GM18507 (cell line): ENCODE measurements at regions not wholly inside any gene's neighbourhood (a gene's known extent, or its start where the extent isn't known, plus 50 kb on each side); places are given as distances from the start of the nearest gene placed in this dataset.
A peak's percentile ranks its signal among the peaks of the same experiment; 100 is the strongest.

Source experiments
- DNase-seq: peaks from one replicate; pipeline ENCODE4 v3.0.0; 2011; ENCODE audit warnings: low read depth; ENCODE audit not compliant: insufficient read length; ENCODE audit errors: extremely low spot score
- FAIRE-seq: peaks from 2 replicates; lab custom pipeline; 2011; peaks lifted over from hg19 to GRCh38; lab: Jason Lieb, UNC

- FAIRE-seq (peak; percentile 29), DNase-seq (no peak)
Measured at GRCh38 chr6:146885708-146886457, 287.1 kb downstream of the ADGB start.

- FAIRE-seq (no peak), DNase-seq (no peak)
Measured at GRCh38 chr6:146886587-146887446, 288.0 kb downstream of the ADGB start.

GRCh38 chr6:146887447-146888077 lies 288.8 kb downstream of the ADGB start:
- FAIRE-seq (no peak), DNase-seq (no peak)

GRCh38 chr6:146889303-146889702 lies 290.5 kb downstream of the ADGB start:
- FAIRE-seq (no peak), DNase-seq (no peak)

- DNase-seq (no peak), FAIRE-seq (no peak)
Measured at GRCh38 chr6:146890172-146890571, 291.4 kb downstream of the ADGB start.

GRCh38 chr6:146890644-146891434 lies 292.1 kb downstream of the ADGB start:
- FAIRE-seq, result no peak
- no peak for DNase-seq

- FAIRE-seq, result no peak
Measured at GRCh38 chr6:146891615-146892265, 293.0 kb downstream of the ADGB start.

GRCh38 chr6:146892283-146892612 lies 293.5 kb downstream of the ADGB start:
- FAIRE-seq (no peak), DNase-seq (no peak)

More at GRCh38 chr6:146891615-146892265, 293.0 kb downstream of the ADGB start:
- no peak for DNase-seq

GRCh38 chr6:146892613-146893401 lies 294.0 kb downstream of the ADGB start:
- DNase-seq (no peak), FAIRE-seq (no peak)

- FAIRE-seq, result no peak
Measured at GRCh38 chr6:146893690-146894089, 294.9 kb downstream of the ADGB start.

GRCh38 chr6:146894624-146895023 lies 295.9 kb downstream of the ADGB start:
- FAIRE-seq (no peak), DNase-seq (no peak)

More at GRCh38 chr6:146893690-146894089, 294.9 kb downstream of the ADGB start:
- DNase-seq, result no peak

- DNase-seq (no peak), FAIRE-seq (no peak)
Measured at GRCh38 chr6:146895101-146895771, 296.5 kb downstream of the ADGB start.

- no peak for FAIRE-seq
- DNase-seq, result no peak
Measured at GRCh38 chr6:146895772-146896061, 296.9 kb downstream of the ADGB start.

- no peak for FAIRE-seq
- DNase-seq, result no peak
Measured at GRCh38 chr6:146896062-146896813, 297.5 kb downstream of the ADGB start.

- no peak for FAIRE-seq
Measured at GRCh38 chr6:146896960-146897701, 298.4 kb downstream of the ADGB start.

GRCh38 chr6:146898069-146898887 lies 299.5 kb downstream of the ADGB start:
- FAIRE-seq, result no peak
- DNase-seq, result no peak

More at GRCh38 chr6:146896960-146897701, 298.4 kb downstream of the ADGB start:
- DNase-seq, result no peak
